ENCODE measurements at regions not wholly inside any gene's neighbourhood (a gene's known extent, or its start where the extent isn't known, plus 50 kb on each side); places are given as distances from the start of the nearest gene placed in this dataset.

- no peak for DNase-seq (ENCODE audit: low read depth)
Observed at GRCh38 chr17:52388941-52389340, 230.4 kb upstream of the CA10 start.

- no peak for DNase-seq (ENCODE audit: low read depth)
Observed at GRCh38 chr17:52384695-52385094, 226.2 kb upstream of the CA10 start.

- peak; percentile 4 for DNase-seq (ENCODE audit: low read depth)
Observed at GRCh38 chr17:52383493-52384100, 225.1 kb upstream of the CA10 start.

GRCh38 chr17:52378860-52379259 is 220.3 kb upstream of the CA10 start:
- DNase-seq (ENCODE audit: low read depth) = no peak

- no peak for DNase-seq (ENCODE audit: low read depth)
Observed at GRCh38 chr17:52376137-52376536, 217.6 kb upstream of the CA10 start.

- DNase-seq (ENCODE audit: low read depth) = no peak
Observed at GRCh38 chr17:52368886-52369285, 210.4 kb upstream of the CA10 start.

GRCh38 chr17:52357854-52358253 is 199.3 kb upstream of the CA10 start:
- no peak for DNase-seq (ENCODE audit: low read depth)

GRCh38 chr17:52336796-52337195 is 178.3 kb upstream of the CA10 start:
- no peak for DNase-seq (ENCODE audit: low read depth)

GRCh38 chr17:52306314-52306713 is 147.8 kb upstream of the CA10 start:
- no peak for DNase-seq (ENCODE audit: low read depth)

GRCh38 chr17:52298881-52299280 is 140.4 kb upstream of the CA10 start:
- DNase-seq (ENCODE audit: low read depth) = no peak

- DNase-seq (ENCODE audit: low read depth) = no peak
Observed at GRCh38 chr17:52297230-52298010, 138.9 kb upstream of the CA10 start.

- no peak for DNase-seq (ENCODE audit: low read depth)
Observed at GRCh38 chr17:52294301-52294700, 135.8 kb upstream of the CA10 start.

- DNase-seq (ENCODE audit: low read depth) = no peak
Observed at GRCh38 chr17:52287611-52288010, 129.1 kb upstream of the CA10 start.

GRCh38 chr17:52283872-52284271 is 125.4 kb upstream of the CA10 start:
- no peak for DNase-seq (ENCODE audit: low read depth)

GRCh38 chr17:52276381-52277008 is 118.0 kb upstream of the CA10 start:
- no peak for DNase-seq (ENCODE audit: low read depth)

- DNase-seq (ENCODE audit: low read depth) = no peak
Observed at GRCh38 chr17:52271781-52272180, 113.3 kb upstream of the CA10 start.

GRCh38 chr17:52255347-52255746 is 96.8 kb upstream of the CA10 start:
- DNase-seq (ENCODE audit: low read depth) = no peak

GRCh38 chr17:52244689-52245088 is 86.2 kb upstream of the CA10 start:
- DNase-seq (ENCODE audit: low read depth) = no peak

GRCh38 chr17:52242268-52242667 is 83.8 kb upstream of the CA10 start:
- DNase-seq (ENCODE audit: low read depth) = no peak

GRCh38 chr17:52237151-52237550 is 78.6 kb upstream of the CA10 start:
- no peak for DNase-seq (ENCODE audit: low read depth)

GRCh38 chr17:52235516-52235915 is 77.0 kb upstream of the CA10 start:
- DNase-seq (ENCODE audit: low read depth) = no peak

GRCh38 chr17:52233632-52234031 is 75.1 kb upstream of the CA10 start:
- DNase-seq (ENCODE audit: low read depth) = no peak

GRCh38 chr17:52233176-52233575 is 74.7 kb upstream of the CA10 start:
- DNase-seq (ENCODE audit: low read depth) = no peak

Data from CMK (cell line).